ENCODE measurements at regions not wholly inside any gene's neighbourhood (a gene's known extent, or its start where the extent isn't known, plus 50 kb on each side); places are given as distances from the start of the nearest gene placed in this dataset.

- TF ChIP-seq, protein P1, sequence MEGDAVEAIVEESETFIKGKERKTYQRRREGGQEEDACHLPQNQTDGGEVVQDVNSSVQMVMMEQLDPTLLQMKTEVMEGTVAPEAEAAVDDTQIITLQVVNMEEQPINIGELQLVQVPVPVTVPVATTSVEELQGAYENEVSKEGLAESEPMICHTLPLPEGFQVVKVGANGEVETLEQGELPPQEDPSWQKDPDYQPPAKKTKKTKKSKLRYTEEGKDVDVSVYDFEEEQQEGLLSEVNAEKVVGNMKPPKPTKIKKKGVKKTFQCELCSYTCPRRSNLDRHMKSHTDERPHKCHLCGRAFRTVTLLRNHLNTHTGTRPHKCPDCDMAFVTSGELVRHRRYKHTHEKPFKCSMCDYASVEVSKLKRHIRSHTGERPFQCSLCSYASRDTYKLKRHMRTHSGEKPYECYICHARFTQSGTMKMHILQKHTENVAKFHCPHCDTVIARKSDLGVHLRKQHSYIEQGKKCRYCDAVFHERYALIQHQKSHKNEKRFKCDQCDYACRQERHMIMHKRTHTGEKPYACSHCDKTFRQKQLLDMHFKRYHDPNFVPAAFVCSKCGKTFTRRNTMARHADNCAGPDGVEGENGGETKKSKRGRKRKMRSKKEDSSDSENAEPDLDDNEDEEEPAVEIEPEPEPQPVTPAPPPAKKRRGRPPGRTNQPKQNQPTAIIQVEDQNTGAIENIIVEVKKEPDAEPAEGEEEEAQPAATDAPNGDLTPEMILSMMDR (conservative IDR thresholded peaks at IDR 0.05 in 1 of 2, IDR thresholded peaks at IDR 0.05 in 1 of 2; ENCODE audit: low read depth in 1 of 2, low read length in 2 of 2) = no peak
- TF ChIP-seq EZH2 (IDR thresholded peaks at IDR 0.05; ENCODE audit: low read length, missing control alignments) = no peak
Measured at GRCh38 chr3:45320986-45321385, 67.4 kb upstream of the LARS2 start.
